ENCODE measurements at regions not wholly inside any gene's neighbourhood (a gene's known extent, or its start where the extent isn't known, plus 50 kb on each side); places are given as distances from the start of the nearest gene placed in this dataset.

GRCh38 chr2:238747557-238747956 lies 100.3 kb upstream of the TWIST2 start:
- DNase-seq (no peak), FAIRE-seq (no peak), ATAC-seq (no peak)
- intact Hi-C loops (cut with DNase I): no loop called here
- H3K36me3 ChIP-seq: no peaks in the 10 kb centered on the region
- H3K4me3 ChIP-seq: no peak overlapping the region
- no peaks in the 10 kb centered on the region for H3K27me3 ChIP-seq
- H3K4me1 ChIP-seq: no peaks in the 10 kb centered on the region
- TF ChIP-seq CTCF (IDR thresholded peaks at IDR 0.05): no peak
- 67 to 70% methylated on average over 3 of the region's 3 CpGs for WGBS, 2 donors
- H3K27ac ChIP-seq: no peak overlapping the region
- no peaks in the 10 kb centered on the region for H3K9me3 ChIP-seq

- no peak for ATAC-seq
- no peaks in the 10 kb centered on the region for H3K9me3 ChIP-seq
- no peak for DNase-seq
- peaks cover 0 to 5% (median 0%) of the 10 kb centered on the region in 4 donors for H3K27me3 ChIP-seq
- intact Hi-C loops (cut with DNase I): no loop called here
- no peaks in the 10 kb centered on the region for H3K4me1 ChIP-seq
- H3K4me3 ChIP-seq: no peak overlapping the region
- TF ChIP-seq CTCF (IDR thresholded peaks at IDR 0.05): no peak
- FAIRE-seq: no peak
- no peaks in the 10 kb centered on the region for H3K36me3 ChIP-seq
- WGBS, 2 donors: 80 to 91% methylated on average over 3 of the region's 3 CpGs
- no peak overlapping the region for H3K27ac ChIP-seq
These were observed 97.5 kb upstream of the TWIST2 start for GRCh38 chr2:238750212-238750904.

GRCh38 chr2:238754259-238754658 lies 93.6 kb upstream of the TWIST2 start:
- no peak overlapping the region for H3K27ac ChIP-seq
- TF ChIP-seq CTCF (IDR thresholded peaks at IDR 0.05): no peak
- 53 to 59% methylated on average over 8 of the region's 8 CpGs for WGBS, 2 donors
- H3K36me3 ChIP-seq: no peaks in the 10 kb centered on the region
- no peak overlapping the region for H3K4me3 ChIP-seq
- no peak for FAIRE-seq
- intact Hi-C loops (cut with DNase I): no loop called here
- DNase-seq: no peak
- no peaks in the 10 kb centered on the region for H3K9me3 ChIP-seq
- no peaks in the 10 kb centered on the region for H3K4me1 ChIP-seq
- H3K27me3 ChIP-seq: peaks cover 0 to 5% (median 0%) of the 10 kb centered on the region in 4 donors
- ATAC-seq: no peak

- H3K36me3 ChIP-seq: no peaks in the 10 kb centered on the region
- intact Hi-C loops (cut with DNase I): no loop called here
- DNase-seq (no peak), FAIRE-seq (no peak), ATAC-seq (no peak)
- H3K27ac ChIP-seq: no peak overlapping the region
- no peaks in the 10 kb centered on the region for H3K9me3 ChIP-seq
- peaks cover 0 to 6% (median 0%) of the 10 kb centered on the region in 4 donors for H3K27me3 ChIP-seq
- TF ChIP-seq CTCF (IDR thresholded peaks at IDR 0.05): no peak
- H3K4me3 ChIP-seq: no peak overlapping the region
- H3K4me1 ChIP-seq: no peaks in the 10 kb centered on the region
- WGBS, 2 donors: 17 to 19% methylated on average over 7 of the region's 7 CpGs
These were observed 86.0 kb upstream of the TWIST2 start for GRCh38 chr2:238761868-238762267.

GRCh38 chr2:238763471-238763995 lies 84.4 kb upstream of the TWIST2 start:
- no peaks in the 10 kb centered on the region for H3K36me3 ChIP-seq
- no peak for FAIRE-seq
- DNase-seq: no peak
- intact Hi-C loops (cut with DNase I): no loop called here
- H3K4me3 ChIP-seq: no peak overlapping the region
- H3K27ac ChIP-seq: no peak overlapping the region
- H3K4me1 ChIP-seq: no peaks in the 10 kb centered on the region
- peaks cover 0 to 6% (median 0%) of the 10 kb centered on the region in 4 donors for H3K27me3 ChIP-seq
- no peaks in the 10 kb centered on the region for H3K9me3 ChIP-seq
- 33 to 45% methylated on average over 7 of the region's 7 CpGs for WGBS, 2 donors
- no peak for ATAC-seq
- TF ChIP-seq CTCF (IDR thresholded peaks at IDR 0.05): no peak

Data from pancreas (tissue), 10 donors.